Gastroesophageal sphincter (tissue), 3 donors: ENCODE measurements at regions not wholly inside any gene's neighbourhood (a gene's known extent, or its start where the extent isn't known, plus 50 kb on each side); places are given as distances from the start of the nearest gene placed in this dataset.

ENCODE experiments used
- POLR2A ChIP-seq, 2 donors: fragments of 450-650 bp; IDR thresholded peaks; one replicate each; pipeline ENCODE4 v1.6.1; 2017; ENCODE audit warnings: antibody characterized with exemption in 2 of 2, mild to moderate bottlenecking in 2 of 2, moderate library complexity in 1 of 2
- TF ChIP-seq, protein P1 (sequence below), 4 experiments: fragments of 200-600 bp in 2 of 4; fragments of 450-650 bp in 2 of 4; sonication (generic) in 1 of 4; IDR thresholded peaks; one replicate each; pipeline ENCODE4 v1.5.1; 2017 to 2019; ENCODE audit warnings: antibody characterized with exemption in 4 of 4, mild to moderate bottlenecking in 2 of 4, moderate library complexity in 2 of 4

DNA sequence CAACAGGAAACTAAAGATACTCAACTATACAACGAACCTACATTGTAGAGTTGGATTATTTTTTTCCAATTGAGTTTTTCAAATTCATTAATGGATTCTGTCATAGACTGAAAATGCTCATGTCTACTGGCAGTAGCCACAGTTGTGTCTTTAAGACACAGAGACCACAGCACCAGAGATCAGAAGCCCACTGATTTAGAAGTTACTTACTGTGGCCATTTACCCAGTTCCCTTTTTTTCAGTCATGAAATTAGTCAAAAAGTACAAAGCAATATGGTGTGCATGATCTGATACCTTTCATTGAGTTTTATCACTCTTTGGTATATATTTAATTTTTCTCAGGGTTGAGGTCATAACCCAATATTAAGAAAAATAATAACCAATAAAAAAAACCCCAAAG lies 1640.2 kb upstream of the WWC1 start:
- TF ChIP-seq, protein P1, sequence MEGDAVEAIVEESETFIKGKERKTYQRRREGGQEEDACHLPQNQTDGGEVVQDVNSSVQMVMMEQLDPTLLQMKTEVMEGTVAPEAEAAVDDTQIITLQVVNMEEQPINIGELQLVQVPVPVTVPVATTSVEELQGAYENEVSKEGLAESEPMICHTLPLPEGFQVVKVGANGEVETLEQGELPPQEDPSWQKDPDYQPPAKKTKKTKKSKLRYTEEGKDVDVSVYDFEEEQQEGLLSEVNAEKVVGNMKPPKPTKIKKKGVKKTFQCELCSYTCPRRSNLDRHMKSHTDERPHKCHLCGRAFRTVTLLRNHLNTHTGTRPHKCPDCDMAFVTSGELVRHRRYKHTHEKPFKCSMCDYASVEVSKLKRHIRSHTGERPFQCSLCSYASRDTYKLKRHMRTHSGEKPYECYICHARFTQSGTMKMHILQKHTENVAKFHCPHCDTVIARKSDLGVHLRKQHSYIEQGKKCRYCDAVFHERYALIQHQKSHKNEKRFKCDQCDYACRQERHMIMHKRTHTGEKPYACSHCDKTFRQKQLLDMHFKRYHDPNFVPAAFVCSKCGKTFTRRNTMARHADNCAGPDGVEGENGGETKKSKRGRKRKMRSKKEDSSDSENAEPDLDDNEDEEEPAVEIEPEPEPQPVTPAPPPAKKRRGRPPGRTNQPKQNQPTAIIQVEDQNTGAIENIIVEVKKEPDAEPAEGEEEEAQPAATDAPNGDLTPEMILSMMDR (IDR thresholded peaks at IDR 0.05), result no peak
- no peak for TF ChIP-seq POLR2A (IDR thresholded peaks at IDR 0.05)
